CD4-positive, alpha-beta T cell (primary cell): ENCODE measurements at regions not wholly inside any gene's neighbourhood (a gene's known extent, or its start where the extent isn't known, plus 50 kb on each side); places are given as distances from the start of the nearest gene placed in this dataset.

Source experiments
- ATAC-seq: fragments of 200-7000 bp; cut with Tn5 transposase; one replicate; pipeline ENCODE4 v1.10.0; 2022; ENCODE audit warnings: mild to moderate bottlenecking; ENCODE audit not compliant: poor library complexity
- CTCF ChIA-PET: fragments of 350-600 bp; sonication (Branson Sonifier 250); formaldehyde crosslinking; loops from one replicate; lab custom pipeline; 2021; ENCODE audit warnings: antibody characterized with exemption, inconsistent platforms; lab: Charles Lee
- POLR2A ChIA-PET: fragments of 350-600 bp; sonication (Branson Sonifier 250); formaldehyde crosslinking; loops from one replicate; lab custom pipeline; 2021; ENCODE audit warnings: antibody characterized with exemption, inconsistent platforms; lab: Charles Lee
- DNase-seq, 14 experiments: peaks; one replicate each; pipeline ENCODE4 v3.0.0-alpha.2; 2013 to 2020; ENCODE audit warnings: mixed read lengths in 2 of 14
- H3K27ac ChIP-seq, 2 donors: one replicate each; pipeline versions ENCODE4 v1.5.1 to v1.7.0; 2013; ENCODE audit warnings: low read length in 2 of 2, low read depth in 1 of 2, mild to moderate bottlenecking in 1 of 2
- H3K27me3 ChIP-seq, 2 experiments: 1 replicate in 1 of 2; 2 replicates in 1 of 2; pipeline versions ENCODE4 v1.6.1 to v1.7.0; 2013; ENCODE audit warnings: low read length in 2 of 2, control low read depth in 1 of 2, mild to moderate bottlenecking in 1 of 2, moderate library complexity in 1 of 2; ENCODE audit not compliant: insufficient read depth in 2 of 2, control insufficient read depth in 1 of 2
- H3K36me3 ChIP-seq: one replicate; pipeline ENCODE4 v1.6.1; 2013; ENCODE audit warnings: low read length, control low read depth; ENCODE audit not compliant: insufficient read depth
- H3K4me1 ChIP-seq: one replicate; pipeline ENCODE4 v1.6.1; 2013; ENCODE audit warnings: low read length, control low read depth; ENCODE audit not compliant: insufficient read depth
- H3K4me3 ChIP-seq: one replicate; pipeline ENCODE4 v1.5.1; 2013; ENCODE audit warnings: mild to moderate bottlenecking, low read length, moderate library complexity
- H3K9me3 ChIP-seq, 2 experiments: 1 replicate in 1 of 2; 2 replicates in 1 of 2; pipeline versions ENCODE4 v1.6.1 to v1.7.0; 2013; ENCODE audit warnings: low read length in 2 of 2, mild to moderate bottlenecking in 2 of 2, control low read depth in 1 of 2, moderate library complexity in 1 of 2; ENCODE audit not compliant: control insufficient read depth in 1 of 2, insufficient read depth in 1 of 2
- H3K27ac Mint-ChIP-seq: one replicate; pipeline ENCODE4 v1.8.0; 2020; ENCODE audit warnings: mixed read lengths
- H3K27me3 Mint-ChIP-seq: one replicate; pipeline ENCODE4 v1.8.0; 2021; ENCODE audit warnings: mixed read lengths
- H3K36me3 Mint-ChIP-seq: one replicate; pipeline ENCODE4 v1.8.0; 2021; ENCODE audit warnings: low read depth, mixed read lengths
- H3K4me1 Mint-ChIP-seq: one replicate; pipeline ENCODE4 v1.8.0; 2021; ENCODE audit warnings: low read depth, mixed read lengths
- H3K4me3 Mint-ChIP-seq: one replicate; pipeline ENCODE4 v1.8.0; 2020; ENCODE audit warnings: mild to moderate bottlenecking, mixed read lengths
- H3K9me3 Mint-ChIP-seq: one replicate; pipeline ENCODE4 v1.8.0; 2020; ENCODE audit warnings: mixed read lengths
- intact Hi-C, 2 experiments: fragments of 100-400 bp; cut with DNase I in 1 of 2; cut with micrococcal nuclease in 1 of 2; formaldehyde crosslinking; loops; one replicate each; pipeline versions ENCODE4 v1.15.1 to v1.9.0; 2023 to 2025; cut with DNase I, micrococcal nuclease
- TF ChIP-seq, protein P1 (sequence below): fragments of 200-600 bp; IDR thresholded peaks from one replicate; pipeline ENCODE4 v1.8.0; 2022; ENCODE audit warnings: antibody characterized with exemption, mild to moderate bottlenecking

DNA sequence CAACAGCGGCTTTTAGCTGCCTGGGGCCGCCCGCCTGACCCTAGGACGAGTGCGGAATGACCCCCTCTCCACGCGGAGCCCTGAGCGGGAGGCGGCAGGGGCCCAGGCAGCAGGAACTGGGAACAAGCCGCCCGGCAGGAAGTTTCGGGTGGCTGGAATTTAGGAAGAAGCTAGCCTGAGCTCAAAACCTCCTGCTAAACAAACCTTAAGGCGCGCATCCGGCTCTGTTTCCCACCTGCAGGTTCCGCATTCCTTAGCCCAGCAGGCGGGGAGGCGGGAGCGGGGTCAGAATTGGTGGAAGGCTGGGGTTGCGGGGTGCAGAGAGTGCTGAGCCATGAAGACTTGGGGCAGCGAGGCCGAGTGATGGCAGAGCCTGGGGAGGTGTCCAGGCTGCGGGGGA, 813.9 kb downstream of the KCNJ18 start:
- ATAC-seq (no peak), DNase-seq (no peak)
- no peaks in the 10 kb centered on the region for H3K27me3 ChIP-seq
- H3K27me3 Mint-ChIP-seq: no peaks in the 10 kb centered on the region
- POLR2A ChIA-PET: no interaction called here
- H3K36me3 ChIP-seq: no peaks in the 10 kb centered on the region
- no peak overlapping the region for H3K27ac Mint-ChIP-seq
- TF ChIP-seq, protein P1, sequence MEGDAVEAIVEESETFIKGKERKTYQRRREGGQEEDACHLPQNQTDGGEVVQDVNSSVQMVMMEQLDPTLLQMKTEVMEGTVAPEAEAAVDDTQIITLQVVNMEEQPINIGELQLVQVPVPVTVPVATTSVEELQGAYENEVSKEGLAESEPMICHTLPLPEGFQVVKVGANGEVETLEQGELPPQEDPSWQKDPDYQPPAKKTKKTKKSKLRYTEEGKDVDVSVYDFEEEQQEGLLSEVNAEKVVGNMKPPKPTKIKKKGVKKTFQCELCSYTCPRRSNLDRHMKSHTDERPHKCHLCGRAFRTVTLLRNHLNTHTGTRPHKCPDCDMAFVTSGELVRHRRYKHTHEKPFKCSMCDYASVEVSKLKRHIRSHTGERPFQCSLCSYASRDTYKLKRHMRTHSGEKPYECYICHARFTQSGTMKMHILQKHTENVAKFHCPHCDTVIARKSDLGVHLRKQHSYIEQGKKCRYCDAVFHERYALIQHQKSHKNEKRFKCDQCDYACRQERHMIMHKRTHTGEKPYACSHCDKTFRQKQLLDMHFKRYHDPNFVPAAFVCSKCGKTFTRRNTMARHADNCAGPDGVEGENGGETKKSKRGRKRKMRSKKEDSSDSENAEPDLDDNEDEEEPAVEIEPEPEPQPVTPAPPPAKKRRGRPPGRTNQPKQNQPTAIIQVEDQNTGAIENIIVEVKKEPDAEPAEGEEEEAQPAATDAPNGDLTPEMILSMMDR: no peak
- no peak overlapping the region for H3K4me3 ChIP-seq
- H3K36me3 Mint-ChIP-seq: no peaks in the 10 kb centered on the region
- H3K9me3 ChIP-seq: peaks cover 0 to 43% of the 10 kb centered on the region in 2 experiments
- H3K9me3 Mint-ChIP-seq: peaks cover 6% of the 10 kb centered on the region
- no peaks in the 10 kb centered on the region for H3K4me1 Mint-ChIP-seq
- intact Hi-C loops: no loop called here
- H3K27ac ChIP-seq: no peak overlapping the region
- no peak overlapping the region for H3K4me3 Mint-ChIP-seq
- H3K4me1 ChIP-seq: no peaks in the 10 kb centered on the region
- CTCF ChIA-PET: no interaction called here

DNA sequence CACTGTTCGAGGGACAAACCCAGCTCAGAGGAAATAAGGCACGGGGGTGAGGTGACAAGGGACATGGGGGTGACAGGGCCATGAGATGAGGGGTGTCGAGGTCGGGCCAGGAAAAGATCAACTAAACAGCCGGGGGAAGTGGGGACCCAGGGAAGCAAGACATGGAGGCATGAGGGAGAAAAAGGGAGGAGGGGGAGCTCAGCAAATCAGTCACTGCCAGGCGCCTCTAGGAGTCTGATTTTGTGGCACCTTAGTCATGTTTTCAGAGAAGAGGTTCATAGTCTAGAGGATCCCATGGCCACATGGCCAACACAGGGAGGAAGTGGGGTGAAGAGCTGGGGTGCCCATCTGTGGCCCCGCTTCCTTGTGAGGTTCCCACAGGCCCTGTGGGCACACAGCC, 814.5 kb downstream of the KCNJ18 start:
- TF ChIP-seq, protein P1: no peak
- Histone ChIP-seq H3K27ac (no peak overlapping the region), H3K27me3 (no peaks in the 10 kb centered on the region), H3K4me1 (no peaks in the 10 kb centered on the region), H3K36me3 (no peaks in the 10 kb centered on the region), H3K4me3 (no peak overlapping the region), H3K9me3 (peaks cover 0 to 47% of the 10 kb centered on the region in 2 experiments)
- ATAC-seq (no peak), DNase-seq (no peak)
- intact Hi-C loops: no loop called here
- H3K4me3 Mint-ChIP-seq: no peak overlapping the region
- H3K9me3 Mint-ChIP-seq: peaks cover 6% of the 10 kb centered on the region
- H3K4me1 Mint-ChIP-seq: no peaks in the 10 kb centered on the region
- POLR2A ChIA-PET: no interaction called here
- CTCF ChIA-PET: no interaction called here
- no peaks in the 10 kb centered on the region for H3K36me3 Mint-ChIP-seq
- H3K27ac Mint-ChIP-seq: no peak overlapping the region
- H3K27me3 Mint-ChIP-seq: no peaks in the 10 kb centered on the region

DNA sequence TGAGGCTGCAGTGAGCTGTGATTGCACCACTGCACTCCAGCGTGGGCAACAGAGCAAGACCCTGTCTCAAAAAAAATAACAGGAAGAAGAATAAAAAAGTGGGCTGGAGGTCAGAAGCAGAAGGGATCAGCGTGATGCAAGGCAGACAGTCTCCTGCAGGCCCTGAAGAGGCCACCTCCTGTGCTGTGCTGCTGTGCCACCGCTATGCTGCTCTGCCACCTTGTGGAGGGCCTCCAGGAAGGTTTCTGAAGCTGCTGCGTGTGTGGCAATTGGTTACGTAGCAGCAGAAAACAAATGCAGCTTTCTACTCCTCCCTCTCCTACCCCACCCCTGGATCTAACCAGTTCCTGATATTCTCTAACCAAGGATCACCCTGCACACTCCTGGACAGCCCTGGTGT, 815.5 kb downstream of the KCNJ18 start:
- Histone ChIP-seq H3K27me3 (no peaks in the 10 kb centered on the region), H3K9me3 (peaks cover 5 to 49% of the 10 kb centered on the region in 2 experiments), H3K36me3 (no peaks in the 10 kb centered on the region), H3K4me3 (no peak overlapping the region), H3K4me1 (no peaks in the 10 kb centered on the region), H3K27ac (no peak overlapping the region)
- Mint-ChIP-seq H3K36me3 (no peaks in the 10 kb centered on the region), H3K9me3 (peaks cover 6% of the 10 kb centered on the region), H3K4me1 (no peaks in the 10 kb centered on the region), H3K27ac (no peak overlapping the region), H3K4me3 (no peak overlapping the region), H3K27me3 (no peaks in the 10 kb centered on the region)
- DNase-seq (no peak), ATAC-seq (no peak)
- intact Hi-C loops: no loop called here
- TF ChIP-seq, protein P1: no peak
- ChIA-PET CTCF (no interaction called here), POLR2A (no interaction called here)
